AG04450 (cell line): ENCODE measurements at regions not wholly inside any gene's neighbourhood (a gene's known extent, or its start where the extent isn't known, plus 50 kb on each side); places are given as distances from the start of the nearest gene placed in this dataset.

Experiments
- CTCF ChIA-PET: fragments of 300-600, 350-600 bp; formaldehyde crosslinking; extraction: SDS; loops from one replicate; lab custom pipeline; 2022; ENCODE audit warnings: antibody characterized with exemption, inconsistent platforms; lab: Charles Lee
- POLR2A ChIA-PET: fragments of 350-600 bp; formaldehyde crosslinking; extraction: SDS; loops from one replicate; lab custom pipeline; 2021; ENCODE audit warnings: antibody characterized with exemption, inconsistent platforms; lab: Yijun Ruan, JAX
- DNase-seq: peaks from one replicate; pipeline ENCODE4 v3.0.0-alpha.2; 2011; ENCODE audit warnings: low read depth, low spot score
- H3K27ac ChIP-seq: one replicate; pipeline ENCODE4 v1.5.1; 2012; ENCODE audit warnings: low read depth, low read length, control low read depth
- H3K27me3 ChIP-seq: one replicate; pipeline ENCODE4 v1.6.0; 2012; ENCODE audit warnings: low read length; ENCODE audit not compliant: control insufficient read depth, insufficient read depth
- H3K4me3 ChIP-seq: 2 replicates; pipeline ENCODE4 v1.5.1; 2011; ENCODE audit warnings: mild to moderate bottlenecking, low read depth, low read length, control low read depth
- H3K9me3 ChIP-seq: 2 replicates; pipeline ENCODE4 v1.5.1; 2012; ENCODE audit warnings: low read length; ENCODE audit not compliant: control insufficient read depth, insufficient read depth
- TF ChIP-seq, protein P1 (sequence below): IDR thresholded peaks from 2 replicates; pipeline ENCODE4 v1.5.1; 2011; ENCODE audit warnings: low read depth, low read length, control low read depth, inconsistent platforms

DNA sequence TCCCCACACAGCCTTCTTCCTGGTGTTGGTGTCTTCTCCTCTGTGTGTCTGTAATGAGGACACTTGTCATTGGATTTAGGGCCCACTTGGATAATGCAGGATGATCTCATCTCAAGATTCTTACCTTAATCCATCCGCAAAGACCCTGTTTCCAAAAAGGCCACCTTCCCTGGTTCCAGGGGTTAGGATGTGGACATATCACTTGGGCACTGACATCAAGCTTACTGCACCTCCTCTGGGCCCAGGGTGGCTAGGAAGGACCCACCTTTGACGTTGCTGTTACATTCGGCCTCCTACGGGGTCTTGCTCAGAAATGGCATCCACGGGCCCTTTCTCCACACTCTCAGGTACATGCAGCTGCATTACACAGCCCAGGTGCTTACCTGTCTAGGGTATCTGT is 535.9 kb downstream of the BRD1 start:
- no peak overlapping the region for H3K27ac ChIP-seq
- H3K27me3 ChIP-seq = no peaks in the 10 kb centered on the region
- no peak for DNase-seq
- H3K4me3 ChIP-seq = no peak overlapping the region
- ChIA-PET POLR2A (no interaction called here), CTCF (no interaction called here)
- TF ChIP-seq, protein P1, sequence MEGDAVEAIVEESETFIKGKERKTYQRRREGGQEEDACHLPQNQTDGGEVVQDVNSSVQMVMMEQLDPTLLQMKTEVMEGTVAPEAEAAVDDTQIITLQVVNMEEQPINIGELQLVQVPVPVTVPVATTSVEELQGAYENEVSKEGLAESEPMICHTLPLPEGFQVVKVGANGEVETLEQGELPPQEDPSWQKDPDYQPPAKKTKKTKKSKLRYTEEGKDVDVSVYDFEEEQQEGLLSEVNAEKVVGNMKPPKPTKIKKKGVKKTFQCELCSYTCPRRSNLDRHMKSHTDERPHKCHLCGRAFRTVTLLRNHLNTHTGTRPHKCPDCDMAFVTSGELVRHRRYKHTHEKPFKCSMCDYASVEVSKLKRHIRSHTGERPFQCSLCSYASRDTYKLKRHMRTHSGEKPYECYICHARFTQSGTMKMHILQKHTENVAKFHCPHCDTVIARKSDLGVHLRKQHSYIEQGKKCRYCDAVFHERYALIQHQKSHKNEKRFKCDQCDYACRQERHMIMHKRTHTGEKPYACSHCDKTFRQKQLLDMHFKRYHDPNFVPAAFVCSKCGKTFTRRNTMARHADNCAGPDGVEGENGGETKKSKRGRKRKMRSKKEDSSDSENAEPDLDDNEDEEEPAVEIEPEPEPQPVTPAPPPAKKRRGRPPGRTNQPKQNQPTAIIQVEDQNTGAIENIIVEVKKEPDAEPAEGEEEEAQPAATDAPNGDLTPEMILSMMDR = no peak
- peaks cover 70% of the 10 kb centered on the region for H3K9me3 ChIP-seq

DNA sequence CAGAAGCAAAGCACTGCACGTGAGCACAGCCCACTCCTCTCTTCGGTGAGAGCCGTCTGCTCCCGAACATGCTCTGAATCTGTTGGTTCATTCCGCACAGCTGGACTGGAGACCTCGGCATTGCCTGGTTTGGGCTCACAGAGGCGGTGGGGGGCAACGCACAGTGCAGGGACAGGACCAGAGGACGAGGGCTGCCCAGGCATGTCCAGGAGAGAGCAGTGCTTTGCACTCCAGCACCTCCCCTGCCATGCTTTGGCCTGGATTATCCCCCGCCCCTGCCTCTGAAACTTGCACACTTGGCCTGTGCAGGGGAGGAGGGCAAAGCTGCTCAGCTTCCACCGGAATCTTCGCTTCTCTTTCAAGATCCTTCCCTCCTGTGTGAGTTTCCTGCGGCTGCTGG is 536.5 kb downstream of the BRD1 start:
- H3K9me3 ChIP-seq = peaks cover 70% of the 10 kb centered on the region
- ChIA-PET POLR2A (no interaction called here), CTCF (no interaction called here)
- H3K4me3 ChIP-seq = no peak overlapping the region
- no peak overlapping the region for H3K27ac ChIP-seq
- no peak for DNase-seq
- TF ChIP-seq, protein P1 = no peak
- no peaks in the 10 kb centered on the region for H3K27me3 ChIP-seq

DNA sequence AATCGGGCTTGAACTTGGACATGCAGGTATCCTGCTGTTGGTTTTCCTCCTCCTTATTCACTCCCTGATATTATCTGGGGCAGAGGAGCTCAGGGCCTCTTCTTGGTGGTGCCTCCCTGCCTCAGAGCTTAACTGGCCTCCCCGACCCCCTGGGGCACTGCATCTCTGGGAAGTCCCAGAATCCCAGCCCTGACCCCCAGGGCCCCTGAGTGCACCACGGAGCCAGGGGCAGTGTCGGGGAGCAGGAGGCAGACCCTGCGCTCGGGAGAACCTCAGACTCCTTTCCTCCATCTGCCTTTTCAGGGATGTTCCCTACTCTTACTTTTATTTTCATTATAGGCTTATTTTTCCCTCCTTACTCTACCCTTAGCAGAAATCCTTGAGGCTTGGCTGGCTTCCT is 537.0 kb downstream of the BRD1 start:
- no peak for DNase-seq
- TF ChIP-seq, protein P1 = no peak
- no peak overlapping the region for H3K27ac ChIP-seq
- ChIA-PET CTCF (no interaction called here), POLR2A (no interaction called here)
- no peak overlapping the region for H3K4me3 ChIP-seq
- H3K27me3 ChIP-seq = no peaks in the 10 kb centered on the region
- peaks cover 70% of the 10 kb centered on the region for H3K9me3 ChIP-seq

DNA sequence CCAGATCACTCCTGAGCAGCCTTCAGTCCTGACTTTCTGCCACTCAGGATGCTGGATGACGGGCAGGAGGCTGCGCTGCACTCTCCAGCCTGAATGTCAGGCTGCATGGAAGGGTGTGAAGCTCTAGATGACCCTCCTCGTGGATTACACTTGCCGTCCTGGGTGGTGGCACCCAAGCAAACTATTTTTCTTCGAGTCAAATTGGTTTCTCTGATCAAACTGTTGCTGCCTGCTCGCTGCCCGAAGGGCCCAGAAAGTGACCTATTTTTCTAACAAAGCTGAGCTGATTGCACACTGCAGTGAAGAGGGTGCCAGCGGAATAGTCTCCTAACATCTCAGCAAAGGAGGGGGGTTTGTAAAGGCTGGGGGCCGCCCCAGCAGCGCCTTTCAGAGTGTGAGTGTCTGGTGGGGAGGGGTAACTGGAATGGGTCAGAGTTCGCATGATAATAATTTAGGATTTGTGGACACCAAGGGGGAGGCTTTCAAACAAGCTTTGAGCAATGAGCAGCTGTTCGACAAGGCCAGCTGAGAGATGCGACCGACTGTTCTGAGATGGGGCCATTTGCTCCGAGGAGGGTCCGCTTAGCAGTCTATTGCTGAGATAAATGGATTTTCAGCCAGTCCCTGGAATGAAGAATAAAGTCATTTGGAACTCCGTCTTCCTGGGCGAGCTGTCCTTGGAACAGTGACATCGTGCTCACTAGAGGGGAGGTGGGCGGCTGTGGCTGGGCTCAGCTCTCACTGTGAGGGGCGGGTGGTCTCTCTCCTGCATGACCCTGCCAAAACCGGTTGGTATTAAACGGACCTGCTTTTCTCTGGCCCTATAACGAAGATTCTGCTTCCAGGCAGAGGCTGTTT is 537.6 kb downstream of the BRD1 start:
- ChIA-PET CTCF (no interaction called here), POLR2A (no interaction called here)
- no peak overlapping the region for H3K27ac ChIP-seq
- DNase-seq = no peak
- H3K9me3 ChIP-seq = peaks cover 70% of the 10 kb centered on the region
- H3K4me3 ChIP-seq = no peak overlapping the region
- TF ChIP-seq, protein P1 = no peak
- no peaks in the 10 kb centered on the region for H3K27me3 ChIP-seq

DNA sequence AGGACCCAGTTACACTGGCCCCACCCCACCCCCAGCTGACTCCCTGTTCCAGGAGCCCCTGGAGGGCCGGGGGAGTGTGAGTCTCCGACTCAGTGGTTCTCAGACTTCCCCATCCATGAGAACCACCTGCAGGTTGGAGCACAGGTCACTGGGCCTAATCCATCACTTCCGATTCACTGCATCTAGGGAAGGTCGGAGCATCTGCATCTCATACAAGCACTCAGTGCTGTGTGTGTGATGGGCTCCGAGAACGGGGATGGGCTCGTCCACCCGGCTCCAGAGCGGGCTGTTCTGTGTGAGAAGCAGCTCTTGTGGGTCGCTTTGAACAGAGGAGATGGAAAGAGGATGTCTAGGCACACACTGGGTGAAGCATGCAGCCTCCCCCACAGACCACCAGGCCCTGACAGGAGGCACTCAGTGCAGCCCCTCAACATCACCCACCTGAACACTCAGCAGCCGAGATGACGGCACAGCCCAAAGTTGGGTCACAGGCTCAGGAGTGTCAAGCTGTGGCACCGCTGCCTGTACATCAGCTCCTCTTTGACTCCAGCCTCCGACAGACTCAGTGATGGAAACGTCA is 541.4 kb downstream of the BRD1 start:
- TF ChIP-seq, protein P1 = no peak
- ChIA-PET CTCF (no interaction called here), POLR2A (no interaction called here)
- peaks cover 80% of the 10 kb centered on the region for H3K9me3 ChIP-seq
- DNase-seq = no peak
- H3K27ac ChIP-seq = no peak overlapping the region
- no peaks in the 10 kb centered on the region for H3K27me3 ChIP-seq
- H3K4me3 ChIP-seq = no peak overlapping the region
